SIG-M5 treated with dmso at 0.1 percent for 504 hours (cell line): ENCODE measurements at regions not wholly inside any gene's neighbourhood (a gene's known extent, or its start where the extent isn't known, plus 50 kb on each side); places are given as distances from the start of the nearest gene placed in this dataset.
"Not testable (repeated sequence)": the region's sequence is repeated elsewhere in the genome, so short reads cannot be mapped to it uniquely, and the experiment has no call there.

Source experiments
- DNase-seq: peaks from one replicate; lab custom pipeline; 2025; ENCODE audit not compliant: unreplicated experiment; lab: John Stamatoyannopoulos, UW

GRCh38 chr6:154629127-154629526 lies 104.1 kb upstream of the SCAF8 start:
- no peak for DNase-seq

DNA sequence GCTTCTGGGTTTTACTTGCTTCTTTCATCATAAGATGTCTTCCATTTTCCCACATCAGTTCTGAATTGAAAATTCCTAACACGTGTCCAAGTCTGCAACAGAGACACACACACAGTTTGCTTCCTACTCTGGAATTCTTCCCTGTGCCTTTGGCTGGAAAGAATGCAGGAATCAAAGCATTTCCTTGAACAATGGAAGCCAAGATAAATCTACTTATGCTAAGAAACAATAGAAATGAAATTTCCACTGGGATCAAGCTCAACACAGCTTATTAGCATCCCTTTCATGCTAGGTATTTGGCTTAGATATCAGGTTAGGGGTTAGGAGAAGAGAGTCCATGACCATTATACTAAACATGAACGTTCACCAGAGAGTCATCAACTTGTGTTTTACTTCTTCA lies 101.1 kb upstream of the SCAF8 start:
- no peak for DNase-seq

DNA sequence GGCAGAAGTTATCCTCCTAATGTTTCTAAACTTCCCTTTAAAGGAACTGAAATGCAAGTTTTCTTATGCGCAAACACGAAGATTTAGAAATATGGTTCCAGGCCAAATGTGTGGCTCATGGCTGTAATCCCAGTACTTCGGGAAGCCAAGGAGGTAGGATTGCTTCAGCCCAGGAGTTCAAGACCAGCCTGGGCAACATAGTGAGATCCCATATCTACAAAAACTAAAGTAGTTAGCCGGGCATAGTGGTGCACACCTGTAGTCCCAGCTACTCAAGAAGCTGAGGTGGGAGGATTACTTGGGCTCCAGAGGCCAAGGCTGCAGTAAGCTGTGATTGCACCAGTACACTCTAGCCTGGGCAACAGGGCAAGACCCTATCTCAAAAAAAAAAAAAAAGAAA lies 95.8 kb upstream of the SCAF8 start:
- DNase-seq = no peak

DNA sequence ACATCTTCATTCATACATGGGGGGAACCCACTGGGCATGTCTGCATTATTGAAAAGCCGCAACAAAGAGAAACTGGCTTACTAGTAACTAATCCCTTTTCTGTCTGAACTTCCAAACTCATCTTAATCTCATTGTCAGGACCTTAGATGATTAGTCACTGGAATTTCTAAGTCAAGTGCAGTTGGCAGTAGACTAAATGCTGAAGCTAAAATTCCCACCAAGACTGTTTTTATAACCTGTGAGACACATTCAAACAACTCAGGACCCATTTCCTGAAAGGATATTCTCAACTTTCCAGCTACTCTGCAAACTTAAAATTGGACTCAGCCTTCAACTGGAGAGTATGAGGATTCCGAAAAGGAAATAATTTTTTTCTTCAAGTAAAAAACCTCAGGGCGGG lies 94.8 kb upstream of the SCAF8 start:
- DNase-seq = no peak

DNA sequence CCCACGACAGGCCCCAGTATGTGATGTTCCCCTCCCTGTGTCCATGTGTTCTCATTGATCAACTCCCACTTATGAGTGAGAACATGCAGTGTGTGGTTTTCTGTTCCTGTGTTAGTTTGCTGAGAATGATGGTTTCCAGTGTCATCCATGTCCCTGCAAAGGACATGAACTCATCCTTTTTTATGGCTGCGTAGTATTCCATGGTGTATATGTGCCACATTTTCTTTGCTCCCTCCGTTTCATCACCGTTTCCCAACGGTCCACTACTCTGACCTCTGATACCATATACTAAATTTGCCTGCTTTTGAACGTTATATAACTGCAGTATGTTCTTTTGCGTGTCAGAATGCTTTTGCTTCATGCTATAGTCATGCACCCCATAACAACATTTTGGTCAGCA lies 94.0 kb upstream of the SCAF8 start:
- DNase-seq = not testable (repeated sequence)

DNA sequence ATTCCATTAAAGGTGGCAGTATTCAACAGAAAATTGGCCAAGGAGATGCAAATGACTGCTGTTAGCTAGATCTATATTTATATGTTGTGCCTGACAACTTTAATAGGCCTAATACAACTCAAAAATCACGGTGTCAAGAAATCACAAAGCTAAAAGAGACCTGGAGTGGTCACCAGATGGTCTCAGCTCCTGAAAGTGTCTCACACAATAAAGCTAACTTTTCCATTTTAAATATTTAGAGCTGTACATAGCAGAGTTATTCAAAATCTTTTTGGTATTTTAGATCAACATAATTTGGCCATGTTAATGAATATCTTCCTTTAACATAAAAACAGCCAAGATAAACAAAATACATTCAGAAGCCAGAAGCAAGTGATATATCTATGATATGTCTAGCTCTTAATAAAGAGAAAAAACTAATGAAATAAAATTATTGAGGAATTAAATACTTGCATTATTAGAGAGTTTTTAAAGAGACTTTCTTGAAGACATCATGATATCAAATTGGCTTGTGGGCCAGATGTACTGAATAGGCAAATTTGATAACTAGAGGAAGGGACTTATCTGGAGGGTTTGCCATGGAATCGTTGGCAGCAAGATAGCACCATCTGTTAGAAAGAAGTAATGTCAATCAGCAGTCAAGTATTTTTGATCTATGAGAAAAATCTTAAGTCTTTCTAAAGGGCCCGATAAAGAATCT lies 84.9 kb upstream of the SCAF8 start:
- DNase-seq = no peak

GRCh38 chr6:154648888-154649205 lies 84.4 kb upstream of the SCAF8 start:
- no peak for DNase-seq

DNA sequence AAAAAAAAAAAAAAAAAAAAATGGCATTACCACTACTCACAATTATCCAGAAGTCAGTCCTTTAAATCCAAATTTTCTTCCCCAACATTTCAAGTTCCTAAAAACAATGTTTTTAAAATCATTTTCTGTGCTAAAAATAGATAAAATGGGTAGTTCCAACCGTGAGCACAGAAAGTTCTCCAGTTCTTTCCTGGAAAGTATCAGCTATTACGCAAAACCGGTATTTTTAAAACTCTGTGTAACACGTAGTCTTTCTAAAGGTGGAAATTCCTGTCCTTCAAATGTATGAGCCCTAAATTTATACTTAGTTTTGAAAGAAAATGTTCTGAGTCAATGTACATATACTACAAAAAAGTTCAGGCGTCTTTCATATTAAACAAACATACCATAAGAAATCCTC lies 83.5 kb upstream of the SCAF8 start:
- no peak for DNase-seq

DNA sequence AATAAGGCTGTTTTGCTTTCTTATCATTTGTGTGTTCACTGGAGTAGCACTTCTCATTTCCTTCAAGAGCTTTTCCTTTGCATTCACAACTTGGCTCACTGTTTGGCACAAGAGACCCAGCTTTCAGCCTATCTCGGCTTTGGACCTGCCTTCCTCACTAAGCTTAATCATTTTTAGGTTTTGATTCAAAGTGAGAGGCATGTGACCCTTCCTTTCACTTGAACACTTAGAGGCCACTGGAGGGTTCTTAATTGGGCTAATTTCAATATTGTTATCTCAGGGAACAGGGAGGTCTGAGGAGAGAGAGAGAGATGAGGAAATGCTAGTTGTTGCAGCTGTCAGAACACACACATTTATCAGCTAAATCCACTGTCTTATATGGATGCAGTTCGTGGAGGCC lies 82.9 kb upstream of the SCAF8 start:
- DNase-seq = no peak

GRCh38 chr6:154651656-154652055 lies 81.6 kb upstream of the SCAF8 start:
- DNase-seq = no peak

- DNase-seq = no peak
Observed at GRCh38 chr6:154653385-154653784, 79.8 kb upstream of the SCAF8 start.

GRCh38 chr6:154653853-154654252 lies 79.4 kb upstream of the SCAF8 start:
- no peak for DNase-seq

DNA sequence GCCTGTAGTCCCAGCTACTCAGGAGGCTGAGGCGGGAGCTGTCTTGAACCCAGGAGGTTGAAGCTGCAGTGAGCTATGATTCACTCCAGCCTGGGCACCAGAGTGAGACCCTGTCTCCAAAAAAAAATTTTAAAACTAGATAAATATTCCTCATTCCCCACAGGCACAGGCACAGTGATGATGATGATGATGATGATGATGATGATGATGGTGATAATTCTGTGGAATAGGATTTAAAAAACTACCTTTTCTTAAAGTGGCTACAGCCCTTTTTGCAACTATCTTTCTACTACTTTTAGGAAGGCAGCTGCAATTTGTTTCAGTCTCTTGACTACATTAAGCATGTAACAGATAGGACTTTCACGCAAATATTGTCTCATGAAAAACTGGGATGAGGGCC lies 76.6 kb upstream of the SCAF8 start:
- no peak for DNase-seq

DNA sequence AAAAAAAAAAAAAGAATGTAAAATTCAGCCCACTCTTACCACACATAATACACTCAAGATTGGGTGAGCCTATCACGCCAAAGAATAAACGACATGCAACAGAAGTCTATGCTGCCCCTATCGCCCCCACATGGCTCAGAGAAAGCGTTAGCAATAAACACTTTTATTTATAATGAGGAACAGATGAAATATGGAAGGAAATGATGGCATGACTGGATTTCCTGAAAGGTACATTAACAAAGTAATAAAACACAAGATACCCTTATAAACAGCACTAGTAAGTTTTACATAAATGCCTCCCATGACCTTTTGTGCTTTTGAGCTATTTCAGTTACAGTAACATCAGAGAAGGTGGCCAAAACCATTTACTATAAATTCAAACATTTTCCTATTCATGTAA lies 71.4 kb upstream of the SCAF8 start:
- DNase-seq = no peak

- DNase-seq = no peak
Observed at GRCh38 chr6:154664287-154664686, 68.9 kb upstream of the SCAF8 start.

DNA sequence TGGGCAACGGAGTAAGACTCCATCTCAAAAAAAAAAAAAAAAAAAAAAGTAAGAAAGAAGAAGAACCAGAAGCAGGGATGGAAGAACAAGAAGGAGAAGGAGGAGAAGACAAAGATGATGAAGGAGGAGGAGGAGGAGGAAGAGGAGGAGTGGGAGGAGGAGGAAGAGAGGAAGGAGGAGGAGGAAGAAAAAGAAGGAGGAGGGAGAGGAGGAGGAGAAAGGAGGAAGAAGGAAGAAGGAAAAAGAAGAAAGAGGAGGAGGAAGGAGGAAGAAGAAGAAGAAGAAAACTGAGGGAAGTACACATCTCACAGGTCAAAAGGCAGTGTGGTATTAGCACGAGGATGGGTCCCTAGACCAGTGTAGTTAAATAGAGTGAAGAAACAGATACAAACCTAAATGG lies 65.1 kb upstream of the SCAF8 start:
- no peak for DNase-seq

- no peak for DNase-seq
Observed at GRCh38 chr6:154672086-154672485, 61.1 kb upstream of the SCAF8 start.

- no peak for DNase-seq
Observed at GRCh38 chr6:154673919-154674318, 59.3 kb upstream of the SCAF8 start.

DNA sequence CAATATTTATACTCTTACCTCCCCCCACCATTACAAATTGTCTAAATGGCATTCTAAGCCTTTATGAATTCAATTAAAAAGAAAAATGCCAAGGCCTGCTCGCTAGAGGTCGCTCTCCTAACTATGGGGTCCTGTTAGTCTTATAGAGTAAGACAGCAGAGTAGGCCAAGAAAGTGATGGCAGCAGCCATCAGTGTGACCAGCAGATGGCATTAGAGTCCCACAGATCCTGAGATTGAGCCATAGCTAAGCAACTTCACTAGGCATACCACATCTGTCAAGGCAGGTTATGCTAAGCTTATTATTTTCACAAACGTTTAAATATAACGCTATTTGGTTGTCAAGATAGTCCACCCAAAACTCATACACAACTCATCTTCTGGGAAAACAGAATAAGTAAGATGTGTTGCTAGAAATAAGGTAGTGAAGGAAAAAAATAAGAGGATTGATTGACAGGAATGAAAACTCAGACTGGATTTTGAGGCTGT lies 57.6 kb upstream of the SCAF8 start:
- peak; percentile 94 for DNase-seq

- DNase-seq = no peak
Observed at GRCh38 chr6:154682633-154683125, 50.5 kb upstream of the SCAF8 start.
